A673 (cell line): ENCODE measurements at regions not wholly inside any gene's neighbourhood (a gene's known extent, or its start where the extent isn't known, plus 50 kb on each side); places are given as distances from the start of the nearest gene placed in this dataset.

Experiments
- BruUV-seq: library from RNA; stranded (reverse); fragments of 400-500 nt; replicated peaks from 2 replicates; lab custom pipeline; 2021; lab: Mats Ljungman, UMichigan
- CTCF ChIA-PET: fragments of 300-600 bp; sonication (Branson Sonifier 250); formaldehyde crosslinking; loops from one replicate; lab custom pipeline; 2022; ENCODE audit warnings: antibody characterized with exemption; lab: Charles Lee
- POLR2A ChIA-PET: fragments of 300-600 bp; sonication (Branson Sonifier 250); formaldehyde crosslinking; loops from one replicate; lab custom pipeline; 2022; ENCODE audit warnings: antibody characterized with exemption; ENCODE audit not compliant: low non-redundant PET; lab: Charles Lee
- DNase-seq: peaks from one replicate; pipeline ENCODE4 v3.0.0-alpha.2; 2015; ENCODE audit warnings: low spot score
- H3K27ac ChIP-seq: fragments of 200-600 bp; sonication (generic); 2 replicates; pipeline ENCODE4 v1.5.1; 2016; ENCODE audit warnings: mixed run types, low read depth, mild to moderate bottlenecking, mixed read lengths, antibody characterized with exemption, low read length; ENCODE audit not compliant: poor library complexity, severe bottlenecking
- H3K27me3 ChIP-seq: fragments of 200-600 bp; sonication (generic); replicated peaks from 2 replicates; pipeline ENCODE4 v1.6.1; 2017; ENCODE audit warnings: mixed run types, low read depth, mild to moderate bottlenecking, mixed read lengths, antibody characterized with exemption, low read length; ENCODE audit not compliant: insufficient read depth, poor library complexity
- H3K36me3 ChIP-seq: fragments of 200-600 bp; sonication (generic); 2 replicates; pipeline ENCODE4 v1.6.1; 2016; ENCODE audit warnings: mixed run types, mild to moderate bottlenecking, mixed read lengths, antibody characterized with exemption, low read length; ENCODE audit not compliant: insufficient read depth, poor library complexity, severe bottlenecking
- H3K4me1 ChIP-seq: fragments of 200-600 bp; sonication (generic); 2 replicates; pipeline ENCODE4 v1.6.1; 2017; ENCODE audit warnings: mixed run types, mild to moderate bottlenecking, mixed read lengths, antibody characterized with exemption, low read length; ENCODE audit not compliant: insufficient read depth, poor library complexity, severe bottlenecking
- H3K4me3 ChIP-seq: fragments of 200-600 bp; sonication (generic); 2 replicates; pipeline ENCODE4 v1.5.1; 2016; ENCODE audit warnings: low read depth, mixed run types, mild to moderate bottlenecking, mixed read lengths, low read length; ENCODE audit not compliant: poor library complexity, severe bottlenecking
- H3K9me3 ChIP-seq: fragments of 200-600 bp; sonication (generic); 2 replicates; pipeline ENCODE4 v1.6.1; 2016; ENCODE audit warnings: mixed run types, low read depth, mild to moderate bottlenecking, mixed read lengths, antibody characterized with exemption, low read length; ENCODE audit not compliant: poor library complexity, severe bottlenecking
- EZH2 ChIP-seq: fragments of 200-600 bp; sonication (generic); IDR thresholded peaks from 2 replicates; pipeline ENCODE4 v1.6.1; 2017; ENCODE audit warnings: borderline replicate concordance, low read depth, mild to moderate bottlenecking, mixed read lengths, antibody characterized with exemption, low read length; ENCODE audit not compliant: poor library complexity, severe bottlenecking
- intact Hi-C: fragments of 100-400 bp; cut with micrococcal nuclease; formaldehyde crosslinking; loops from one replicate; pipeline ENCODE4 v1.10.0; 2022; ENCODE audit not compliant: unreplicated experiment
- TF ChIP-seq, protein P1 (sequence below): fragments of 300-800, 200-600 bp; sonication (generic); conservative IDR thresholded peaks from 2 replicates; pipeline ENCODE4 v1.5.1; 2017; ENCODE audit warnings: low read depth, mild to moderate bottlenecking, antibody characterized with exemption, low read length, moderate library complexity, mixed read lengths

DNA sequence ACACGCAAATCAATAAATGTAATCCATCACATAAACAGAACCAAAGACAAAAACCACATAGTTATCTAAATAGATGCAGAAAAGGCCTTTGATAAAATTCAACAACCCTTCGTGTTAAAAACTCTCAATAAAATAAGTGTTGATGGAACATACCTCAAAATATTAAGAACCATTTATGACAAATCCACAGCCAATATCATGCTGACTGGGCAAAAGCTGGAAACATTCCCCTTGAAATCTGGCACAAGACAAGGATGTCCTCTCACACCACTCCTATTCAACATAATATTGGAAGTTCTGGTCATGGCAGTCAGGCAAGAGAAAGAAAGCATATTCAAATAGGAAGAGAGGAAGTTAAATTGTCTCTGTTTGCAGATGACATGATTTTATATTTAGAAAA lies 1946.3 kb upstream of the CDH9 start:
- POLR2A ChIA-PET, result no interaction called here
- DNase-seq, result no peak
- Histone ChIP-seq H3K4me1 (no peaks in the 10 kb centered on the region), H3K9me3 (no peaks in the 10 kb centered on the region), H3K36me3 (no peaks in the 10 kb centered on the region), H3K27me3 (no peaks in the 10 kb centered on the region), H3K4me3 (no peak overlapping the region), H3K27ac (no peak overlapping the region)
- intact Hi-C loops, result no loop called here
- BruUV-seq, result no TSS peak
- TF ChIP-seq, protein P1, sequence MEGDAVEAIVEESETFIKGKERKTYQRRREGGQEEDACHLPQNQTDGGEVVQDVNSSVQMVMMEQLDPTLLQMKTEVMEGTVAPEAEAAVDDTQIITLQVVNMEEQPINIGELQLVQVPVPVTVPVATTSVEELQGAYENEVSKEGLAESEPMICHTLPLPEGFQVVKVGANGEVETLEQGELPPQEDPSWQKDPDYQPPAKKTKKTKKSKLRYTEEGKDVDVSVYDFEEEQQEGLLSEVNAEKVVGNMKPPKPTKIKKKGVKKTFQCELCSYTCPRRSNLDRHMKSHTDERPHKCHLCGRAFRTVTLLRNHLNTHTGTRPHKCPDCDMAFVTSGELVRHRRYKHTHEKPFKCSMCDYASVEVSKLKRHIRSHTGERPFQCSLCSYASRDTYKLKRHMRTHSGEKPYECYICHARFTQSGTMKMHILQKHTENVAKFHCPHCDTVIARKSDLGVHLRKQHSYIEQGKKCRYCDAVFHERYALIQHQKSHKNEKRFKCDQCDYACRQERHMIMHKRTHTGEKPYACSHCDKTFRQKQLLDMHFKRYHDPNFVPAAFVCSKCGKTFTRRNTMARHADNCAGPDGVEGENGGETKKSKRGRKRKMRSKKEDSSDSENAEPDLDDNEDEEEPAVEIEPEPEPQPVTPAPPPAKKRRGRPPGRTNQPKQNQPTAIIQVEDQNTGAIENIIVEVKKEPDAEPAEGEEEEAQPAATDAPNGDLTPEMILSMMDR, result no peak
- no peak for TF ChIP-seq EZH2
- CTCF ChIA-PET, result no interaction called here

GRCh38 chr5:28975508-28975907 lies 1937.1 kb upstream of the CDH9 start:
- CTCF ChIA-PET, result no interaction called here
- Histone ChIP-seq H3K27me3 (no peaks in the 10 kb centered on the region), H3K9me3 (no peaks in the 10 kb centered on the region), H3K27ac (no peak overlapping the region), H3K36me3 (no peaks in the 10 kb centered on the region), H3K4me1 (no peaks in the 10 kb centered on the region), H3K4me3 (no peak overlapping the region)
- BruUV-seq, result no TSS peak
- DNase-seq, result no peak
- POLR2A ChIA-PET, result no interaction called here
- TF ChIP-seq EZH2, result no peak
- TF ChIP-seq, protein P1, result no peak
- intact Hi-C loops, result no loop called here

GRCh38 chr5:28967848-28968247 lies 1929.5 kb upstream of the CDH9 start:
- BruUV-seq, result no TSS peak
- Histone ChIP-seq H3K36me3 (no peaks in the 10 kb centered on the region), H3K9me3 (no peaks in the 10 kb centered on the region), H3K4me1 (no peaks in the 10 kb centered on the region), H3K27ac (no peak overlapping the region), H3K27me3 (no peaks in the 10 kb centered on the region), H3K4me3 (no peak overlapping the region)
- TF ChIP-seq, protein P1, result no peak
- no peak for TF ChIP-seq EZH2
- no peak for DNase-seq
- ChIA-PET CTCF (no interaction called here), POLR2A (no interaction called here)
- intact Hi-C loops, result no loop called here
